KG1 (cell line): ENCODE measurements at regions not wholly inside any gene's neighbourhood (a gene's known extent, or its start where the extent isn't known, plus 50 kb on each side); places are given as distances from the start of the nearest gene placed in this dataset.
"Not testable (repeated sequence)": the region's sequence is repeated elsewhere in the genome, so short reads cannot be mapped to it uniquely, and the experiment has no call there.

Source experiments
- DNase-seq: peaks from one replicate; lab custom pipeline; 2025; lab: John Stamatoyannopoulos, UW

DNA sequence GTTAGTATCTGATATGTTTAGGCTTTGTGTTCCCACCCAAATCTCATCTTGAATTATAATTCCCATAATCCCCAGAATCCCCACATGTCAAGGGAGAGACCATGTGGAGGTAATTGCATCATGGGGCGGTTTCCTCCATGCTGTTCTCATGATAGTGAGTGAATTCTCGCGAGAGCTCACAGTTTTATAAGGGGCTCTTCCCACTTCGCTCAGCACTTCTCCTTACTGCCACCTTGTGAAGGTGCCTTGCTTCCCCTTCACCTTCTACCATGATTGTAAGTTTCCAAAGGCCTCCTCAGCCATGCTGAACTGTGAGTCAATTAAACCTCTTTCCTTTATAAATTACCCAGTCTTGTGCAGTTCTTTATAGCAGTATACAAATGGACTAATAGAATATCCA lies 371.9 kb upstream of the CCDC54 start:
- not testable (repeated sequence) for DNase-seq

DNA sequence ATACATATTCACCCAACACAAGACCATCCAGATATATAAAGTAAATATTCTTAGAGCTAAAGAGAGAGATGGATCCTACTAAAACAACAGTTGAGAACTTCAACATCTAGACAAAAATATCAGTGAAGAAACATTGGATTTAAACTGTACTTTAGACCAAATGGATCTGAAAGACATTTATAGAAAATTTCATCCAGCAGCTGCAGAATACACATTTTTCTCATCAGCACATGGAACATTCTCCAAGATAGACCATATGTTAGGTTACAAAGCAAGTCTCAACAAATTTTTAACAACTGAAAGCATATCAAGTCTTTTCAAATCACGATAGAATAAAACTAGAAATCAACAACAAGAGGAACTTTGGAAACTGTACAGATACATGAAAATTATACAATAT lies 369.0 kb upstream of the CCDC54 start:
- DNase-seq = no peak

DNA sequence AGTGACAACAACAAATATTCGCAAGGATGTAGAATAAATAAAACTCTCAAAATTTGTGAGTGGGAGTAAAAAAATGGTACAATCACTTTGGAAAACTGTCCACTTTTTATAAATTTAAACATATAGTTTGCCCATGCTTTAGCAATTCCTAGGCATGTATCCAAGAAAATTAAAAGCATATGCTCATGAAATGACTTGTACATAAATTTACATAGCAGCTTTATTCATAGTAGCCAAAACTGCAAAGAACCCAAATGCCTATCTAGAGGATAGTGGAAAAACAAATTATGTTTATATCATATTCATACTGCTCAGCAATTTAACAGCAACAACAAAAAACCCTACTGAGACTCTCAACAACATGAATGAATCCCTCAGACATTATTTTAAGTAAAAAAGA lies 363.6 kb upstream of the CCDC54 start:
- DNase-seq = no peak

DNA sequence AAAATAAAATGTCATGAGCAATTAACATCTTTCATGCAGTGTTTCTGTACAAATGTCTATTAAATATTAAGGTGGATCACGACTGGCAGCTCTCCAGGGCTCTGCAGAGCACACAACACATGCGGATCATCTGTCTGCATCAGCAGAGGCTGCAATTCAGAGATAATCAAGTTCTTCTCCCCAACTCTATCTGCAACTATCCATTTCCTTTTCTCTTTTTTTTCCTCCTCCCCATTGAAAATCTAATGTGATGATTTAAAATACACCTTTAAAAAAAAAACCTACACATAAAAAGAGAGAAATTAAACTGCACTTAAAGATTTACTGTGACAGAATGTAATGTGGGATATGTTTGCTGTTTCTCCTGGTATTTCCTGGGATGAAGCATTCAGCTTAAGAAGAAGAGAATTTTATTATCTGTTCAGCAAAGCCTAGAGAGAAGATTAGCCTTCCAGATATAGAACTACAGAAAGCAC lies 352.6 kb upstream of the CCDC54 start:
- no peak for DNase-seq

DNA sequence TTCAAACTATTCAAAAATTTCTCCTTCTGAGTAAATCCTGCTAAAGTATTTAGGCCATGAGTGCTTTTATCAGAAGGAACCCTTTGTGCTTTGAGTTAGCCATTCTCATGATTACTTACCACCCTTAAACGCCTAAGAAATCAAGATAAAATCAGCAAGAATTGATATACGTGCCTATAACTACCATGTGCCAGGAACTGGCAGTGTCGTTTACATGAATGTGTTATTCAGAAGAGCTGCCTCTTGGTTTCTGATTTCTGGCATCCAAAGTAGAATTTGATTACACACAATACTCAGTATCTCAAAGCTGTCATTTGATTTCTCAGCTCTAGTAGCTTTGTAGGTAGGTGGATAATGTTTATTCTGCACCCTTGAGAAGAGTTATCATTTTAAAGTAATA lies 351.3 kb upstream of the CCDC54 start:
- no peak for DNase-seq

DNA sequence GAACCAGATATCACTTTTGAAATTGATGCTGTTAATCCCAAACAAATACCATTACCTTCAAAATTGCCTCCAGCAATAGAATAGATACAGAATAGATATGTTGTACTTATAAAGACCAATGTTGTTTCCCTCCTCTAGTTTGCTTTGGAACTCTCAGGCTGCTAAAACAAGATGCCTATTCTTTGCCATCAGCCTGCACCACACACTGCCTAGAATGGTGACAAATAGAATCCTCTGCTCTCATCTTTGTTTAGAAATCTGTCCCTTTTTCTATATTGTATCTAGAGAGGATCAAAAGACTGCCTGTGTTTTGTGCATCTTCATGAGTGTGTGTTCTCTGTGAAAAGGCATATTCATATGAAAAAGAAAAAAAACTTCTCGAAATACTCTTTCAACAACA lies 349.2 kb upstream of the CCDC54 start:
- no peak for DNase-seq

DNA sequence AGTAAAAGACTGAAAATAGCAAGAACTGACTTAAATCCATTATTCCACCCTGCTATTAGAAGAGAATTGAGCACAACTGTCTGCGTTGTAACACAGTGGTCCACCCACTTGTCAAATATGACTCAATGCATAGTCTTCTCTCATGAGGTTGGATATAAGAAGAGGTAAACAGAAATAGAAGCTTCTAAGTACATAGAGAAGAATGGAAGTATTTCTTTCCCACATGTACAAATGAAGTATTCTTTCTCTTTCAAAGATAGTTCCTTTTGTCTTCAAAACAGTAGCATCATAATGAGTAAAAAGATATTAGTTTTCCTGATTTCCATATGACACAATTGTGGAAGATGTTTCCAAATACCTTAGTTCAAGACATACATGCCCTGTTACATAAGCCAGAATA lies 348.6 kb upstream of the CCDC54 start:
- DNase-seq = no peak

DNA sequence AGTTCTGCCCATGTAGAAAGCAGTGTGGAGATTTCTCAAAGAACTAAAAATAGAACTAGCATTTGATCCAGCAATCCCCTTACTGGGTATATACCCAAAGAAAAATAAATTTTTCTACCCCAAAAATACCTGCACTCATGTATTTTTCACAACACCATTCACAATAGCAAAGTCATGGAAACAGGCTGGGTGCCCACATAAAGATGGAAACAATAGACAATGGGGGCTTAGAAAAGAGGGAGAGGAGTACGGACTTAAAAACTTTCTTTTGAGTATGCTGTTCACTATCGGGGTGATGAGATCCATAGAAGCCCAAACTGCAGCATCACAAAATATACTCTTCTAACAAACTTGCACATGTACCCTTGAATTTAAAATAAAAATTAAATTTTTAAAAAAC lies 345.1 kb upstream of the CCDC54 start:
- DNase-seq = no peak

DNA sequence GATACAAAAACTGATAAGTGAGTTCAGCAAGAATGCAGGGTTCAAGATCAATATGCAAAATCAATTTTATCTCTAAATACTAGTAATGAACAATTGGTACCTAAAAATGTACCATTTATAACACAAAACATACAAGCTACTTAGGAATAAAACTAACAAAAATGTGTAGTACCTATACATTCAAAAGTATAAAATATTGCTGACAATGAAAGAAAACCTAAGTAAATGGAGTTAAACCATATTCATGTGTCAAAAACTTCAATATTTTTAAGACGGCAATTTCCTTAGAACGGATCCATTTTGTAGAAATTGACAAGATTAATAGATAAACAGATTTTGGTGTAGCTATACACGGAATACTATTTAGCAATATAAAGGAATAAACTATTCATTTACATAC lies 343.1 kb upstream of the CCDC54 start:
- no peak for DNase-seq

DNA sequence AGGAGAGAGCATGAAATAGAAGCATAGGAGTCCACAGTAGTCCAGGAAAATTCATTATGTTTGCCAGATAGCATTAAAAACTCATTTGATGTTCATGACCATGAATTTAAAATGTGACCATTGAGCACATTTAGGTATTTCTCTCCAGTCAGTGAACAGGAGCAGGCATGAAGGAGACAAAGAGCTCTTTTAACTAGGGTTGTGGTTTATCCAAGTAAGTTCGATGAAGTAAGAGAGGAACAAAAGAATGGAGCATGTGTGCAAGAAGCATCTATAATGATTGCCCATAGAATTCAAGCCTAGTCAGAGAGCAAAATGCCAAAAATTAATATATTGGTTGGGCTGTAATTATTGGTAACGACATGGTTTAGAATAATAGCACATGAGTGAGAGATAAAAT lies 342.1 kb upstream of the CCDC54 start:
- DNase-seq = no peak

DNA sequence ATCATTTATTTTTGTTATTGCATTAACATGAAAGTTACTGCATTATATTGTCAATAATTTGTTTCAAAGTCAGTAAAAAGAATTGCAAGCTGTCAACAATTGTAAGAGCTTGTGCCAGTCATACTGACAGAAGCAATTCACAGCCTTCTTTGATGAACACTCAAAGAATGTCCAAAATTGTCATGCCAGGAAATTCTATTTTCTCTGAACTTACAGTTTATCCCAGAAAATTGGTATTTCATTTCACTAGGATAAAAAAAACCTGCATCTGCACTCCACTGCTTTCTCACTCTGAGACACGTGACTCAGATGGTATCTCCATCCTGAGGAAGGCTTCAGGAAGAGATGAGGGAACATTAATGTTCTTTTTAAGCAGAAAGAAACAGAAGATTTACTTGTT lies 332.6 kb upstream of the CCDC54 start:
- no peak for DNase-seq

DNA sequence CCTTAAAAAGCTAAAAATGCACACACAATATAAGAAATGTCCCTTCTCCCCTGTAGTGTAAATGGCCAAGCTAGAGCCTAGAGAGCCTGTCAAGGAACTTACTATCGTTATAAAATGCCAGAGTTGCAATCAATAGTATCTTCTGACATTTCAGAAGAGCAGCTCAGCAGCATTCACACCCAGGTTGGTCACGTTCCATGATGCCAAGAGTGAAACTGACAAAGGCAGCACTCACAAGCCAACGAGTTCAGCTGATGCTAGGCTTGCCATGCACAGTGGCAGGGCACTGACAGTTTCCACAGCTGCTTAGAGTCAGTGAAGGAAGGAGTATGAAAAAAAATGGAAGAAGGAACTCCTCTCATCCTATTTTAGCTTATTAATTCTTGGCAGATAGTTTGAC lies 331.4 kb upstream of the CCDC54 start:
- no peak for DNase-seq

DNA sequence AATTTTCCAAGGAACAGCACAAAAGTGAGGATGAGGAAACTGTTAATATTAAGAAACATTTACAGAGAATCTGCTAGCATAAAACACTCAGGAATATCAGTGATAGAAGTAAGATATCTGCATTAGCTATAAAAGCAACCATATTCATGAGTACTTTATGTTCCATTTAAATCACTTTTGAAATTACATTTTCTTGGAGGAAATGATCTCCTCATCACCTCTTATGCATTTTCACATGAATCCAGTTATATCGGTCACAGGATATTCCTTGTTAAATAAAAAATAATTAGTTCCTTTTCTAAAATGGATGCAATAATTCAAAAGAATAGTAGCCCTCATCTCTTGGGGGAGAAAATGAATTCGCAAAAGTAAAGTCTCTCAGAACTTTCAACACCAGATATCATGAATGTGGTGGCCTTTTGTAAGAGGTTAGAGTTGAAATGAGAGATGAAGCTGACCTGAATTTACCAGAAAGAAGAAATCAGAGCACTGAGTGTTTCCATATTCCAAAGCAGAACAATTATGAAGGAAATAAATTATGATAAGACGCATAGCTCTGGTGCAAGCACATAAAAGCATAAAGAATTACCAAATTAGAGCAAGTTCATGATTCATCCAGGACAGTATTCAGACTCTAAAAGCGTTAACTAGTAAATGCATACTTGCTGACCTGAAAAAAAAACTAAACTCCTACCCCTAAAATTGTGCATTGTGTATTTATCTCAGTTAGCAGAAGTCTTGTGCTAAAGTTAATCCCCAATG lies 321.9 kb upstream of the CCDC54 start:
- DNase-seq = no peak

DNA sequence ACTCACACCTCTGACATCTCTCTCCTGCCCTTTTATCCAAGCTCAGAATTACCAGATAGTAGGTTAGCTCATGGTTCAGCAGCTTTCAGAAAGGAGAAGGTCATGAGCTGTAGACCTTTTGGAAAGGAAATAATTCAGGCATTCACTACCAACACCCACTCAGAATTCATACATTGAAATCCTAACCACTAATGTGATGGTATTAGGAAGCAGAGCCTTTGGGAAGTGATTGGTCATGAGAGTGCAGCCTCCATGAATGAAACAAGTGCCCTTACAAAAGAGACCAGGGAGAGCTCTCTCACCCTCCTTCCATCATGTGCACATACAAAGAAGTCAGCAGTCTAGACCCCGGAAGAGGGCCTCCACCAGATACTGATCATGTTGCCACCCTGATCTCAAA lies 315.8 kb upstream of the CCDC54 start:
- no peak for DNase-seq

DNA sequence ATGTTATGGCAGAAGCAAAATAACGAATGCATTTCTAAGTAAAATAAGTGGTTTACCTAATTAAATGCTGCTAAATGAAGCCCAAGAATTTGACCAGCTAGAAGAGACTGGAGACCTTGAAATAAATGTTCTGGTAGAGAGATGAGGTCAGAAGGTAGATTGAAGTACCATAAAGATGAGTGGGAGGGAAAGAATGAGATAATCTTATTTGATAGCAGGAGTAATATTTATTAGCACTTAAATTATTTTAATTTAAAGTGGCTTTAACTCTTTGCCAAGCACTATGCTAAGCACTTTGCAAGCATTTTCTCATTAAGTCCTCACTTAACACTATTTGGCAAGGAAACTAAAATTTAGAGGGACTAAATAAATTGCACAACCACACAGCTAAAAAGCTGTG lies 314.9 kb upstream of the CCDC54 start:
- no peak for DNase-seq

DNA sequence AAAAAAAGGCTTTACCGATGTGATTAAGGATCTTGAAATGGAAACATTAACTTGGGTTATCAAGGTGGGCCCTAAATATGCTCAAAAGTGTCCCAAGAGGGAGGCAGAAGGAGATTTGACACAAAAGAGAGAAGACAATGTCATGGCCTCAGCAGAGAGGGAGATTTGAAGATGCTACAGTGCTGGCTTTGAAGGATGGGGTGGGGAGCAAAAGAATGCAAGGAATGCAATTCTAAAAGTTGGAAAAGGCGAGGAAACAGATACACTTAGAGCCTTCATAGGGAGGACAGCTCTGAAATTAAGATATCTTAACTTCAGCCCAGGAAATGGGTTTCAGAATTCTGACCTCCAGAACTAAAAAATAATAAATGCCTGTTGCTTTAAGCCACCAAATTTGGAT lies 314.5 kb upstream of the CCDC54 start:
- no peak for DNase-seq

DNA sequence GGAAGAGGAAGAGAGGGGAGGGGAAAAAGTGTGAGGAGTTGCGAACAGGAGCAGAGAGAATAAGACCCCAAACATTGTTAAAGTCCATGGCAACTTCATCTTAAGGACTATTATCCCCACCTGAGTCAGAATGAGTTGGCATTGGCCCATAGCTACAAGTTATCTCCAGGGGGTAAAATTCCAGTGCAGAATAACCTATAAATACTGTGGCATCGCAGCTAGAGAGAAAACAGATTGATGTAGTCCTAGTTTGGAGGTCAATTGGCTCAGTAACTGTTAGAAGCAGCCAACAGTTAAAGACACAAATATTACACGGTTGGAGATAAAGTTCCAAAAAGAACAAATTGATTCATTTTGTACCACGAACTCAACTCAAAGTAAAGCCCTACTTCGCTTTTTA lies 313.9 kb upstream of the CCDC54 start:
- no peak for DNase-seq

DNA sequence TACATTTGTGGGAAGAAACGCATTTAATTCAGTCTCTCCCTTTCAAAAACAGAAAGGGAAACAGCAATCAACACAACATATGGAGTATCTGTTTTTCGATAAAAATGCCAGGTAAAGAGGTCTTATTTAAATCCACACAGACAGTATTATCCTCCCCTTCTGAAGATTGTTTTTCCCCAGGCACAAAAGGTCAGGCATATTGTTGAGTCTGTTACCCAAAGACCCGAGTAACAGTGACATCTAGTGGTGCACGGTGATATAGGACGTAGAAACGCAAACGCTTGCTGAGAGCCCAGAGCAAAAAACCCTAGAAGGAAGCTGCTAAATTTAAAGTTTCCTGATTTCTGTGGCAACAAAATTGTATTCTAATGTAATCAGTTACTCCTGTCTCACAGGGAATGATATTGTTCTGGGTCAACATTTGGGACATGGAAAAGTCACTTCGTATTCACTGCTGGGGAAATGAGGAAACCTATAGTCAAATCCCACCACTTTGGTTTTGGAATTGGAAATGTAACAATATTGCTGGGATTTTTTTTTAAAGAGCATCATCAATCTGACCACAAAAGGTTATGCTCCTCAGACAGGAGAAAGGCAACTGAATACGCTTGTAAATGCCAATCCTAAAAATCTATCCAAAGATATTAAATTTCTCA lies 312.7 kb upstream of the CCDC54 start:
- DNase-seq = peak; percentile 59

DNA sequence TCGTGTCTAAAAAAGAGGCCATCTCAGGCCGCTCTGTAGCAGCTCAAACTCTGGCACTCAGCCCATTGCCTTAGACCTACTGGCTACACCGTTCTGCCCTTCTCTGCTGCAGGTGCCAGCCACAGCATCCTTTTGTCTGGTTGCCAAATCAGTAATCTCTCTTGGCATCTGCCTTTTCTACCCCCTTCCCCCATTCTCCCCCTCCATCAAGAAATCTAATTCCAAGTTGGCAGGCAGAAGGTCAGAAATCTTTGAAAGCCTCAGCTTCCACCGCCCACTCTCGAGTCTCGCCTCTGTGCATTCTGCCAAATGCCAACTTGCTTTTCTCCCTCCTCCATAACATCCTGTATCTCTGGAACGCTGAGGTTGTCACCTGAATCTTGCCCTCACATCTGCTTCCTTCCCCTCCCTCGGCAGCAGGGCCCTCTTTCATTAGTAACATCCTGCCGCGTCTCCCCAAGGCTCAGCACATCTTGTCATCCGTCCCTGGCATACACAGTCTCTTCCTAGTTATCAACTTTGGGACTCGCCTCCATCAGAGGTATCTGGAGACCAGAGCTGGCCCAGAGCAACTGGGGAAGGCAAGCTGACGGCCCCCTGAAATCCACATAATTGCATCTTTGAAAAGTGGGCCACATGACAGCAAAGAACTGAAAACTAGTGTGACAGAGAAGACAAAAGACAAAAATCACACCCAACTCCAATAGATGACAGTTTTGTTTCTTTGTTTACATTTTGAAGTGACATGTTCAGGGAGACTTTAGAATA lies 312.0 kb upstream of the CCDC54 start:
- DNase-seq = peak; percentile 45

DNA sequence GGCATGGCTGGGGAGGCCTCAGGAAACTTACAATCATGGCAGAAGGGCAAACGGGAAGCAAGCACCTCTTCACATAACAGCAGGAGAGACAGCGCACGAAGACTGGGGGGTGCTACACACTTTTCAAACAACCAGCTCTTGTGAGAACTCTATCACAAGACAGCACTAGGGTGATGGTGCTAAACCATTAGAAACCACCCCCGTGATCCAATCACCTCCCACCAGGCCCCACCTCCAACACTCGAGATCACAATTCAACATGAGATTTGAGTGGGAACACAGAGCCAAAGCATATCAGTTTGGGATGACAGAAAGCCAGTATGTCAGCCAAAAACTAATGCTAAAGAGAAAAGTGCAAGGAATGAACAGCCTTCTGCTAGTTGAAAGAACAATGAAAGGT lies 309.8 kb upstream of the CCDC54 start:
- no peak for DNase-seq

DNA sequence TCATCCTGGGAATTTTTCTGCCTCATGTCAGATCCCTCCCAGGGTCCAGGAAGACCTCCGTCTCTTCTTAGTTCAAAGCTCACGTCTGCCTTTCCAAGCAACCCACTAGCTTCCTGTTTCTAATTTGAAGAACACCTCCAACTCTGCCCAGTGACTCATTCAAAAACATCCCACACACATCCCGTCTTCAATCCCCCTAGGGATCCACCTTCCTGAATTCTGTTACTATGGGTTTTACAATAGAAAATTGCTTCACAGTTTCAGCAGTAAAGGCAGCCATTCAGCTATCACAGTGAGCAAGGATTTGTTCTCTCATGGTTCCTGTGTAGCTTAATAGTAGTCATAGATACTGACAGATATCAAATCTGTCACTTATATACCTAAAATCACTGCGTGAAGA lies 308.3 kb upstream of the CCDC54 start:
- DNase-seq = no peak

DNA sequence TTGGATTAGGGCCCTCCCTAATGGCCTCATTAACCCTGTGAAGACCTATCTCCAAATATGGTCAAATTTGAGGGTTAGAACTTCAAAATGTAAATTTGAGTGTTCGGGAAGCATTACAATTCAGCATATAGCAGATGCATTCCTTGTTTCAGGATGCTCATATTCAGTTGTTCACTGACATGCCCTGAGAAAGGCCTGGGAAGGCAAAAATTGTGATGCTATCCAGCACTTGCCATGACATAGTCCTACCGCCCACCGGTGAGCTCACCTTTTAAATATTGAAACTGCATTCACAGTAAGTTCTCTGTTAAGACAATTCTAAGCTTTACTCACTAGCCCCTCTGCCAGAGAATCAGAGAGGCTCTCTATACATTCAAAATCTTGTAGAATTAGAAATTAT lies 300.3 kb upstream of the CCDC54 start:
- DNase-seq = no peak

DNA sequence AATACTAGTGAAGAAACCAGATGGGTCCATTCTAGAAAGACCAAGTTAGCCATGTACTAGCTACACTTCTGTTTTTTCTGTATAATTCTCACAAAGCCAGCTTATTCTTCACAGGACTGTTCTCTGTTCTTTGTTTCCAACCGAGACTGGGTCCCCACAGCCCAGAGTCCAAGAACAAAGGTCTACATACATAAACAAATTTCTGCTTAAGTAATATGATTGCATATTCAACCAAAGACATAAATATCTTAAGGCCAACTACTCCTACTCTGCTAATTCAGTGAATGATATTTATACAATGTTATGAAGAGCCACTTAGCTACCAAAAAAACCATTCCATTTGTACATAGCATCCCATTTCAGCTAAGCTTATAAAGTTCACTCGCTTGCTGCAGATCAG lies 299.8 kb upstream of the CCDC54 start:
- DNase-seq = no peak
